K562 (cell line): ENCODE measurements at regions not wholly inside any gene's neighbourhood (a gene's known extent, or its start where the extent isn't known, plus 50 kb on each side); places are given as distances from the start of the nearest gene placed in this dataset.

Experiments used
- CTCF ChIP-seq, 3 experiments: IDR thresholded peaks in 2 of 3; conservative IDR thresholded peaks in 1 of 3; 2 replicates each; pipeline ENCODE4 v1.5.1; 2011 to 2012; ENCODE audit warnings: low read length in 3 of 3, mild to moderate bottlenecking in 3 of 3, control low read depth in 2 of 3, improper control_type of control experiment in 1 of 3, inconsistent platforms in 1 of 3, low read depth in 1 of 3, mixed read lengths in 1 of 3, moderate library complexity in 1 of 3; ENCODE audit not compliant: insufficient read depth in 2 of 3
- E2F4 ChIP-seq: sonication (generic); formaldehyde crosslinking; IDR thresholded peaks from 2 replicates; pipeline ENCODE4 v1.8.0; 2022; ENCODE audit warnings: mild to moderate bottlenecking, low read depth, missing genetic modification reagents
- GMEB1 ChIP-seq: fragments of 250-450 bp; sonication (Bioruptor Pico); IDR thresholded peaks from 2 replicates; pipeline ENCODE4 v1.4.0; 2020; ENCODE audit warnings: mild to moderate bottlenecking
- MYNN ChIP-seq, 2 experiments: sonication (generic); formaldehyde crosslinking in 1 of 2; IDR thresholded peaks; 2 replicates each; pipeline versions ENCODE4 v1.5.0 to v1.6.1; 2016 to 2020; ENCODE audit warnings: antibody characterized with exemption in 1 of 2, missing genetic modification reagents in 1 of 2
- SMAD3 ChIP-seq: fragments of 450-650 bp; formaldehyde crosslinking; conservative IDR thresholded peaks from 2 replicates; pipeline ENCODE4 v1.4.0; 2020; ENCODE audit warnings: mild to moderate bottlenecking
- STAT6 ChIP-seq: sonication (generic); formaldehyde crosslinking; IDR thresholded peaks from 2 replicates; pipeline ENCODE4 v1.8.1; 2023; ENCODE audit warnings: mild to moderate bottlenecking, missing genetic modification reagents
- SUPT5H ChIP-seq: fragments of 450-650 bp; IDR thresholded peaks from 2 replicates; pipeline ENCODE4 v1.6.1; 2016
- TAF1 ChIP-seq: IDR thresholded peaks from 2 replicates; pipeline ENCODE4 v1.6.1; 2011; ENCODE audit warnings: mild to moderate bottlenecking, low read length, moderate library complexity; ENCODE audit not compliant: insufficient read depth, control insufficient read depth, severe bottlenecking; ENCODE audit errors: extremely low read depth
- TEAD4 ChIP-seq, 2 experiments: sonication (generic) in 1 of 2; formaldehyde crosslinking in 1 of 2; IDR thresholded peaks; 2 replicates each; pipeline versions ENCODE4 v1.6.1 to v1.8.0; 2012 to 2022; ENCODE audit warnings: borderline replicate concordance in 1 of 2, inconsistent platforms in 1 of 2, low read length in 1 of 2, mild to moderate bottlenecking in 1 of 2, missing genetic modification reagents in 1 of 2
- USF1 ChIP-seq: sonication (generic); formaldehyde crosslinking; IDR thresholded peaks from 2 replicates; pipeline ENCODE4 v1.9.0; 2022; ENCODE audit warnings: mild to moderate bottlenecking, missing genetic modification reagents
- ZFP91 ChIP-seq: sonication (generic); formaldehyde crosslinking; IDR thresholded peaks from 2 replicates; pipeline ENCODE4 v1.8.0; 2022; ENCODE audit warnings: mild to moderate bottlenecking, missing genetic modification reagents
- ZNF133 ChIP-seq: fragments of 250-450 bp; sonication (Bioruptor Pico); IDR thresholded peaks from 2 replicates; pipeline ENCODE4 v1.4.0; 2020; ENCODE audit warnings: mild to moderate bottlenecking
- ZNF165 ChIP-seq: fragments of 250-450 bp; sonication (Bioruptor Pico); IDR thresholded peaks from 2 replicates; pipeline ENCODE4 v1.4.0; 2020; ENCODE audit warnings: borderline replicate concordance

GRCh38 chr11:69893631-69894030 lies 74.4 kb upstream of the FGF3 start:
- no peak for TF ChIP-seq SUPT5H
- TF ChIP-seq GMEB1 (CRISPR knock-in tag) = no peak
- TF ChIP-seq ZNF133 (CRISPR knock-in tag) = no peak
- no peak for TF ChIP-seq SMAD3 (CRISPR knock-in tag)
- no peak for TF ChIP-seq USF1 (CRISPR knock-in tag)
- TF ChIP-seq ZNF165 (CRISPR knock-in tag) = no peak
- no peak for TF ChIP-seq STAT6
- TF ChIP-seq E2F4 (CRISPR knock-in tag) = no peak
- no peak for TF ChIP-seq TAF1
- TF ChIP-seq ZFP91 (CRISPR knock-in tag) = no peak
- no peak for TF ChIP-seq CTCF (IDR thresholded peaks at IDR 0.05 in 2 of 3, conservative IDR thresholded peaks at IDR 0.05 in 1 of 3; ENCODE audit: insufficient read depth in 2 of 3, low read depth in 1 of 3, low read length in 3 of 3)
- TF ChIP-seq MYNN (IDR thresholded peaks at IDR 0.05) = no peak
- no peak for TF ChIP-seq MYNN (CRISPR knock-in tag; IDR thresholded peaks at IDR 0.05)
- no peak for TF ChIP-seq TEAD4 (IDR thresholded peaks at IDR 0.05; ENCODE audit: low read length)
- TF ChIP-seq TEAD4 (CRISPR knock-in tag; IDR thresholded peaks at IDR 0.05; ENCODE audit: borderline replicate concordance) = no peak
